Endodermal cell (in vitro differentiated cells): ENCODE measurements at regions not wholly inside any gene's neighbourhood (a gene's known extent, or its start where the extent isn't known, plus 50 kb on each side); places are given as distances from the start of the nearest gene placed in this dataset.

ENCODE experiments used
- DNase-seq: peaks from one replicate; pipeline ENCODE4 v3.0.0-alpha.2; 2017
- H3K27ac ChIP-seq: 2 replicates; pipeline ENCODE4 v1.5.1; 2013; ENCODE audit warnings: mild to moderate bottlenecking, low read depth, low read length, moderate library complexity
- H3K27me3 ChIP-seq: 2 replicates; pipeline ENCODE4 v1.6.1; 2013; ENCODE audit warnings: mild to moderate bottlenecking, low read length, moderate library complexity; ENCODE audit not compliant: insufficient read depth, control insufficient read depth, poor library complexity, severe bottlenecking
- H3K36me3 ChIP-seq: 2 replicates; pipeline ENCODE4 v1.7.0; 2013; ENCODE audit warnings: mild to moderate bottlenecking, low read length, moderate library complexity; ENCODE audit not compliant: control insufficient read depth, insufficient read depth
- H3K4me1 ChIP-seq: one replicate; pipeline ENCODE4 v1.7.0; 2013; ENCODE audit warnings: low read length; ENCODE audit not compliant: control insufficient read depth, insufficient read depth
- H3K4me3 ChIP-seq: 2 replicates; pipeline ENCODE4 v1.5.1; 2013; ENCODE audit warnings: mild to moderate bottlenecking, low read length, moderate library complexity
- H3K9ac ChIP-seq: 2 replicates; pipeline ENCODE4 v1.6.1; 2013; ENCODE audit warnings: mild to moderate bottlenecking, low read length, moderate library complexity; ENCODE audit not compliant: poor library complexity, severe bottlenecking; ENCODE audit errors: extremely low read depth
- H3K9me3 ChIP-seq: 2 replicates; pipeline ENCODE4 v1.6.1; 2013; ENCODE audit warnings: mild to moderate bottlenecking, low read length, moderate library complexity; ENCODE audit not compliant: control insufficient read depth
- H3K27ac Mint-ChIP-seq: 2 replicates; pipeline ENCODE4 v1.8.0; 2020; ENCODE audit warnings: mixed read lengths
- H3K27me3 Mint-ChIP-seq: 2 replicates; pipeline ENCODE4 v1.8.0; 2021; ENCODE audit warnings: mild to moderate bottlenecking, mixed read lengths; ENCODE audit not compliant: insufficient read depth
- H3K36me3 Mint-ChIP-seq: 2 replicates; pipeline ENCODE4 v1.8.0; 2020; ENCODE audit warnings: low read depth, mixed read lengths
- H3K4me1 Mint-ChIP-seq: 2 replicates; pipeline ENCODE4 v1.8.0; 2020; ENCODE audit warnings: mixed read lengths
- H3K4me3 Mint-ChIP-seq: 2 replicates; pipeline ENCODE4 v1.8.0; 2020; ENCODE audit warnings: mild to moderate bottlenecking, moderate library complexity, mixed read lengths
- H3K9me3 Mint-ChIP-seq: 2 replicates; pipeline ENCODE4 v1.8.0; 2020; ENCODE audit warnings: mild to moderate bottlenecking, mixed read lengths
- WGBS, 2 experiments: methylation state at CpG; one replicate each; pipeline versions ENCODE4 v1.1.5 to v1.1.7; 2013; ENCODE audit warnings: missing lambda C conversion rate in 2 of 2, mixed read lengths in 1 of 2; ENCODE audit not compliant: insufficient coverage in 1 of 2, insufficient read length in 1 of 2; 5-methylcytosine and 5-hydroxymethylcytosine counted together
- TF ChIP-seq, protein P1 (sequence below): fragments of 200-600 bp; sonication (generic); conservative IDR thresholded peaks from 2 replicates; pipeline ENCODE4 v1.5.0; 2021; ENCODE audit warnings: antibody characterized with exemption, mild to moderate bottlenecking

DNA sequence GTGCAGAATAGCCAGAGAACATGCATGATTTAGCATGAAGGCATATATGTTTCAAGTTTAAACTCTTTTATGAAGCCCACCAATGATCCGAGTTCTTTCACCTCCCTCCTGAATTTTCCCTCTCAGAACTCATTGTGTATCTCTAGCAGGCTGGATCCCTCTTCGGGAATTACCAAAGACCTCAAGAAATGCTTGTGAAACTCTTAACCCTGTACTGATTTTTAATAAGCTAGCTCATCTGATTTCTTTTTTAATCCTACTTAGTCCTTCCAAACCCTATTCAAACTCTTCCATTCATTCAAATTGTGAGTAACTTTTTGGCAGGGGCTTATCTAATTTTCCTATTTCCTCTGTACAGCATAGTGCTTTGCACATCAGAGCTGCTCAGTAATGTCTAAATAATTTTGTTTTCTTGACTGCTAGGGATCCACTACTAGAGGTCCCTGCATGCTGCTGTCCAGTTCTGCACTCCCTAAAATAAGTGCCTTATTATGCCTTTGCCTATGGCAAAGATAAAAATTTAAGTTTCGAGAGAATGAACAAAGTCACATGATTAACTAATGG lies 723.8 kb downstream of the CDH11 start:
- Histone ChIP-seq H3K9me3 (no peaks in the 10 kb centered on the region), H3K9ac (no peak overlapping the region), H3K4me1 (no peaks in the 10 kb centered on the region), H3K4me3 (no peak overlapping the region), H3K27ac (no peak overlapping the region), H3K27me3 (no peaks in the 10 kb centered on the region), H3K36me3 (no peaks in the 10 kb centered on the region)
- 85 to 92% methylated on average over 2 to 3 of the region's 3 CpGs for WGBS, 2 experiments
- H3K27ac Mint-ChIP-seq: no peak overlapping the region
- TF ChIP-seq, protein P1, sequence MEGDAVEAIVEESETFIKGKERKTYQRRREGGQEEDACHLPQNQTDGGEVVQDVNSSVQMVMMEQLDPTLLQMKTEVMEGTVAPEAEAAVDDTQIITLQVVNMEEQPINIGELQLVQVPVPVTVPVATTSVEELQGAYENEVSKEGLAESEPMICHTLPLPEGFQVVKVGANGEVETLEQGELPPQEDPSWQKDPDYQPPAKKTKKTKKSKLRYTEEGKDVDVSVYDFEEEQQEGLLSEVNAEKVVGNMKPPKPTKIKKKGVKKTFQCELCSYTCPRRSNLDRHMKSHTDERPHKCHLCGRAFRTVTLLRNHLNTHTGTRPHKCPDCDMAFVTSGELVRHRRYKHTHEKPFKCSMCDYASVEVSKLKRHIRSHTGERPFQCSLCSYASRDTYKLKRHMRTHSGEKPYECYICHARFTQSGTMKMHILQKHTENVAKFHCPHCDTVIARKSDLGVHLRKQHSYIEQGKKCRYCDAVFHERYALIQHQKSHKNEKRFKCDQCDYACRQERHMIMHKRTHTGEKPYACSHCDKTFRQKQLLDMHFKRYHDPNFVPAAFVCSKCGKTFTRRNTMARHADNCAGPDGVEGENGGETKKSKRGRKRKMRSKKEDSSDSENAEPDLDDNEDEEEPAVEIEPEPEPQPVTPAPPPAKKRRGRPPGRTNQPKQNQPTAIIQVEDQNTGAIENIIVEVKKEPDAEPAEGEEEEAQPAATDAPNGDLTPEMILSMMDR: no peak
- peaks cover 3% of the 10 kb centered on the region for H3K27me3 Mint-ChIP-seq
- H3K9me3 Mint-ChIP-seq: peaks cover 2% of the 10 kb centered on the region
- H3K4me1 Mint-ChIP-seq: no peaks in the 10 kb centered on the region
- H3K4me3 Mint-ChIP-seq: no peak overlapping the region
- H3K36me3 Mint-ChIP-seq: no peaks in the 10 kb centered on the region
- no peak for DNase-seq

DNA sequence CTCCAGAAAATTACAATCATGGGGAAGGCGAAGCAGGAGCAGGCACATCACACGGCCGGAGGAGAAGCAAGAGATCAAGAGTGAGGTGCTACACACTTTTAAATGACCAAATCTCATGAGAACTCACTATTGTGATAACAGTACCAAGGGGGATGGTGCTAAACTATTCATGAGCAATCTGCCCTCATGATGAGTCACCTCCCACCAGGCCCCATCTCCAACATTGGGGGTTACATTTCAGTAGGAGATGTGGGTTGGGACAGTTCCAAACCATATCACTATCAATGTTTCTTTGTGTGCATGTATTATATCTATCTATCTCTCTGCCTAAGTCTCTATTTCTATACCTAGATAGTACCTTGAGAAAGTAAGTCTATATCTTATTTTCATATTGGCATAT lies 724.8 kb downstream of the CDH11 start:
- Mint-ChIP-seq H3K4me3 (no peak overlapping the region), H3K4me1 (no peaks in the 10 kb centered on the region), H3K36me3 (no peaks in the 10 kb centered on the region), H3K9me3 (peaks cover 2% of the 10 kb centered on the region), H3K27ac (no peak overlapping the region), H3K27me3 (peaks cover 3% of the 10 kb centered on the region)
- no peaks in the 10 kb centered on the region for H3K36me3 ChIP-seq
- H3K9me3 ChIP-seq: no peaks in the 10 kb centered on the region
- DNase-seq: no peak
- WGBS, 2 experiments: 92% methylated on average over 3 of the region's 3 CpGs; no CpG with 5 or more reads in 1 of the 2 experiments
- no peak overlapping the region for H3K27ac ChIP-seq
- H3K27me3 ChIP-seq: no peaks in the 10 kb centered on the region
- TF ChIP-seq, protein P1: no peak
- no peaks in the 10 kb centered on the region for H3K4me1 ChIP-seq
- no peak overlapping the region for H3K9ac ChIP-seq
- no peak overlapping the region for H3K4me3 ChIP-seq

DNA sequence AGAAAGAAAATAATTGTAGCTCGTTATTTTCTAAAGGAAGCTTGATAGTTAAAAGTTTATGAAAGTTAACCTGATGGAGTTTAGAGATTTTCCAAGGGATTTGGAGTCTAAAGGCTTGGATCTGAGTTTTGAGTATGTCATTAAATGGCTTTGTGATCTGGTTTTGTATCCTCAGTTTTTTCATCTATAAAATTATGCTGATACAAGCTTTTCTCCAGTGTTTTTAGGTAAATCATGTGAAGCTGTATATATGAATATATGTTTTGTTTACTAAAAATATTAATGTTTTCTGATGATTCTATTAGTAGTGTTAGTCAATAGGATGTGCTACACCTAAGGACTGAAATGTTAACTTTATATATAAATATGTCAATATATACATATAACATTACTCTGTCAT lies 727.8 kb downstream of the CDH11 start:
- TF ChIP-seq, protein P1: no peak
- Histone ChIP-seq H3K4me3 (no peak overlapping the region), H3K27me3 (no peaks in the 10 kb centered on the region), H3K27ac (no peak overlapping the region), H3K4me1 (no peaks in the 10 kb centered on the region), H3K36me3 (no peaks in the 10 kb centered on the region), H3K9me3 (no peaks in the 10 kb centered on the region), H3K9ac (no peak overlapping the region)
- H3K27ac Mint-ChIP-seq: no peak overlapping the region
- H3K4me3 Mint-ChIP-seq: no peak overlapping the region
- 74 to 100% methylated on average over 1 of the region's 1 CpG for WGBS, 2 experiments
- peaks cover 3% of the 10 kb centered on the region for H3K4me1 Mint-ChIP-seq
- no peak for DNase-seq
- H3K27me3 Mint-ChIP-seq: no peaks in the 10 kb centered on the region
- H3K9me3 Mint-ChIP-seq: peaks cover 2% of the 10 kb centered on the region
- no peaks in the 10 kb centered on the region for H3K36me3 Mint-ChIP-seq
